ENCODE measurements at regions not wholly inside any gene's neighbourhood (a gene's known extent, or its start where the extent isn't known, plus 50 kb on each side); places are given as distances from the start of the nearest gene placed in this dataset.
A peak's percentile ranks its signal among the peaks of the same experiment; 100 is the strongest.
"Not testable (repeated sequence)": the region's sequence is repeated elsewhere in the genome, so short reads cannot be mapped to it uniquely, and the experiment has no call there.

GRCh38 chr7:149692557-149692982, 80.8 kb downstream of the ZNF467 start:
- Histone ChIP-seq H3K4me3 (ENCODE audit: low read length) (no peak overlapping the region), H3K4me2 (ENCODE audit: low read length) (no peak overlapping the region), H3K27me3 (ENCODE audit: control insufficient read depth, insufficient read depth, low read length) (peaks cover 35% of the 10 kb centered on the region), H3K9ac (ENCODE audit: low read depth, low read length) (no peak overlapping the region), H3K4me1 (ENCODE audit: control insufficient read depth, insufficient read depth, low read length) (no peaks in the 10 kb centered on the region), H3K36me3 (ENCODE audit: insufficient read depth, low read length) (no peaks in the 10 kb centered on the region), H3K9me3 (replicated peaks; ENCODE audit: low read length) (no peaks in the 10 kb centered on the region)

GRCh38 chr7:149692056-149692455, 81.3 kb downstream of the ZNF467 start:
- Histone ChIP-seq H3K9me3 (replicated peaks; ENCODE audit: low read length) (no peaks in the 10 kb centered on the region), H3K27me3 (ENCODE audit: control insufficient read depth, insufficient read depth, low read length) (peaks cover 35% of the 10 kb centered on the region), H3K9ac (ENCODE audit: low read depth, low read length) (no peak overlapping the region), H3K4me3 (ENCODE audit: low read length) (no peak overlapping the region), H3K4me1 (ENCODE audit: control insufficient read depth, insufficient read depth, low read length) (no peaks in the 10 kb centered on the region), H3K4me2 (ENCODE audit: low read length) (no peak overlapping the region), H3K36me3 (ENCODE audit: insufficient read depth, low read length) (no peaks in the 10 kb centered on the region)

- Histone ChIP-seq H3K36me3 (ENCODE audit: insufficient read depth, low read length) (no peaks in the 10 kb centered on the region), H3K9me3 (replicated peaks; ENCODE audit: low read length) (no peaks in the 10 kb centered on the region), H3K4me2 (ENCODE audit: low read length) (peak overlapping the region; percentile 74), H3K4me1 (ENCODE audit: control insufficient read depth, insufficient read depth, low read length) (no peaks in the 10 kb centered on the region), H3K4me3 (ENCODE audit: low read length) (peak overlapping the region; percentile 59), H3K27me3 (ENCODE audit: control insufficient read depth, insufficient read depth, low read length) (peaks cover 41% of the 10 kb centered on the region), H3K9ac (ENCODE audit: low read depth, low read length) (no peak overlapping the region)
Measured at GRCh38 chr7:149690688-149691446, 82.5 kb downstream of the ZNF467 start.

- no peaks in the 10 kb centered on the region for H3K36me3 ChIP-seq (ENCODE audit: insufficient read depth, low read length)
- no peak overlapping the region for H3K4me3 ChIP-seq (ENCODE audit: low read length)
- no peak overlapping the region for H3K9ac ChIP-seq (ENCODE audit: low read depth, low read length)
- peaks cover 34% of the 10 kb centered on the region for H3K27me3 ChIP-seq (ENCODE audit: control insufficient read depth, insufficient read depth, low read length)
- no peaks in the 10 kb centered on the region for H3K9me3 ChIP-seq (replicated peaks; ENCODE audit: low read length)
- H3K4me1 ChIP-seq (ENCODE audit: control insufficient read depth, insufficient read depth, low read length) = no peaks in the 10 kb centered on the region
- H3K4me2 ChIP-seq (ENCODE audit: low read length) = no peak overlapping the region
Measured at GRCh38 chr7:149689291-149689721, 84.1 kb downstream of the ZNF467 start.

GRCh38 chr7:149688836-149689235, 84.6 kb downstream of the ZNF467 start:
- Histone ChIP-seq H3K4me1 (ENCODE audit: control insufficient read depth, insufficient read depth, low read length) (no peaks in the 10 kb centered on the region), H3K9ac (ENCODE audit: low read depth, low read length) (no peak overlapping the region), H3K27me3 (ENCODE audit: control insufficient read depth, insufficient read depth, low read length) (peaks cover 31% of the 10 kb centered on the region), H3K4me3 (ENCODE audit: low read length) (no peak overlapping the region), H3K4me2 (ENCODE audit: low read length) (no peak overlapping the region), H3K9me3 (replicated peaks; ENCODE audit: low read length) (no peaks in the 10 kb centered on the region), H3K36me3 (ENCODE audit: insufficient read depth, low read length) (no peaks in the 10 kb centered on the region)

GRCh38 chr7:149687820-149688219, 85.6 kb downstream of the ZNF467 start:
- H3K4me3 ChIP-seq (ENCODE audit: low read length); H3K4me1 ChIP-seq (ENCODE audit: control insufficient read depth, insufficient read depth, low read length); H3K4me2 ChIP-seq (ENCODE audit: low read length); H3K36me3 ChIP-seq (ENCODE audit: insufficient read depth, low read length); H3K9ac ChIP-seq (ENCODE audit: low read depth, low read length); H3K9me3 ChIP-seq (replicated peaks; ENCODE audit: low read length): not testable (repeated sequence)
- peaks cover 31% of the 10 kb centered on the region for H3K27me3 ChIP-seq (ENCODE audit: control insufficient read depth, insufficient read depth, low read length)

- H3K36me3 ChIP-seq (ENCODE audit: insufficient read depth, low read length) = no peaks in the 10 kb centered on the region
- no peaks in the 10 kb centered on the region for H3K9me3 ChIP-seq (replicated peaks; ENCODE audit: low read length)
- H3K27me3 ChIP-seq (ENCODE audit: control insufficient read depth, insufficient read depth, low read length) = peaks cover 29% of the 10 kb centered on the region
- H3K9ac ChIP-seq (ENCODE audit: low read depth, low read length) = no peak overlapping the region
- no peak overlapping the region for H3K4me3 ChIP-seq (ENCODE audit: low read length)
- H3K4me1 ChIP-seq (ENCODE audit: control insufficient read depth, insufficient read depth, low read length) = no peaks in the 10 kb centered on the region
- no peak overlapping the region for H3K4me2 ChIP-seq (ENCODE audit: low read length)
Measured at GRCh38 chr7:149686449-149686848, 86.9 kb downstream of the ZNF467 start.

- Histone ChIP-seq H3K9ac (ENCODE audit: low read depth, low read length) (no peak overlapping the region), H3K4me3 (ENCODE audit: low read length) (no peak overlapping the region), H3K9me3 (replicated peaks; ENCODE audit: low read length) (no peaks in the 10 kb centered on the region), H3K36me3 (ENCODE audit: insufficient read depth, low read length) (no peaks in the 10 kb centered on the region), H3K27me3 (ENCODE audit: control insufficient read depth, insufficient read depth, low read length) (peaks cover 29% of the 10 kb centered on the region), H3K4me2 (ENCODE audit: low read length) (no peak overlapping the region), H3K4me1 (ENCODE audit: control insufficient read depth, insufficient read depth, low read length) (no peaks in the 10 kb centered on the region)
Measured at GRCh38 chr7:149686011-149686410, 87.4 kb downstream of the ZNF467 start.

- Histone ChIP-seq H3K27me3 (ENCODE audit: control insufficient read depth, insufficient read depth, low read length) (peaks cover 25% of the 10 kb centered on the region), H3K36me3 (ENCODE audit: insufficient read depth, low read length) (no peaks in the 10 kb centered on the region), H3K4me2 (ENCODE audit: low read length) (no peak overlapping the region), H3K9me3 (replicated peaks; ENCODE audit: low read length) (no peaks in the 10 kb centered on the region), H3K4me1 (ENCODE audit: control insufficient read depth, insufficient read depth, low read length) (no peaks in the 10 kb centered on the region), H3K9ac (ENCODE audit: low read depth, low read length) (no peak overlapping the region), H3K4me3 (ENCODE audit: low read length) (no peak overlapping the region)
Measured at GRCh38 chr7:149685455-149685854, 87.9 kb downstream of the ZNF467 start.

- no peaks in the 10 kb centered on the region for H3K36me3 ChIP-seq (ENCODE audit: insufficient read depth, low read length)
- no peak overlapping the region for H3K4me3 ChIP-seq (ENCODE audit: low read length)
- H3K27me3 ChIP-seq (ENCODE audit: control insufficient read depth, insufficient read depth, low read length) = peaks cover 13% of the 10 kb centered on the region
- no peak overlapping the region for H3K4me2 ChIP-seq (ENCODE audit: low read length)
- H3K9me3 ChIP-seq (replicated peaks; ENCODE audit: low read length) = no peaks in the 10 kb centered on the region
- no peak overlapping the region for H3K9ac ChIP-seq (ENCODE audit: low read depth, low read length)
- no peaks in the 10 kb centered on the region for H3K4me1 ChIP-seq (ENCODE audit: control insufficient read depth, insufficient read depth, low read length)
Measured at GRCh38 chr7:149683898-149684297, 89.5 kb downstream of the ZNF467 start.

- Histone ChIP-seq H3K9me3 (replicated peaks; ENCODE audit: low read length) (no peaks in the 10 kb centered on the region), H3K4me2 (ENCODE audit: low read length) (no peak overlapping the region), H3K4me1 (ENCODE audit: control insufficient read depth, insufficient read depth, low read length) (no peaks in the 10 kb centered on the region), H3K4me3 (ENCODE audit: low read length) (no peak overlapping the region), H3K9ac (ENCODE audit: low read depth, low read length) (no peak overlapping the region), H3K27me3 (ENCODE audit: control insufficient read depth, insufficient read depth, low read length) (peaks cover 9% of the 10 kb centered on the region), H3K36me3 (ENCODE audit: insufficient read depth, low read length) (no peaks in the 10 kb centered on the region)
Measured at GRCh38 chr7:149683181-149683580, 90.2 kb downstream of the ZNF467 start.

GRCh38 chr7:149682038-149682437, 91.3 kb downstream of the ZNF467 start:
- Histone ChIP-seq H3K27me3 (ENCODE audit: control insufficient read depth, insufficient read depth, low read length) (peaks cover 9% of the 10 kb centered on the region), H3K9ac (ENCODE audit: low read depth, low read length) (no peak overlapping the region), H3K4me3 (ENCODE audit: low read length) (no peak overlapping the region), H3K36me3 (ENCODE audit: insufficient read depth, low read length) (no peaks in the 10 kb centered on the region), H3K4me2 (ENCODE audit: low read length) (no peak overlapping the region), H3K4me1 (ENCODE audit: control insufficient read depth, insufficient read depth, low read length) (no peaks in the 10 kb centered on the region), H3K9me3 (replicated peaks; ENCODE audit: low read length) (no peaks in the 10 kb centered on the region)
